GM18907 (cell line): ENCODE measurements at regions not wholly inside any gene's neighbourhood (a gene's known extent, or its start where the extent isn't known, plus 50 kb on each side); places are given as distances from the start of the nearest gene placed in this dataset.

Experiments
- ATAC-seq: cut with Tn5 transposase; IDR thresholded peaks from one replicate; pipeline ENCODE4 v1.9.1; 2021; ENCODE audit warnings: mild to moderate bottlenecking, moderate library complexity; ENCODE audit not compliant: unreplicated experiment

- no peak for ATAC-seq
These were observed 202.6 kb upstream of the LEF1 start for GRCh38 chr4:108371282-108371681.

GRCh38 chr4:108370291-108371141 is 201.8 kb upstream of the LEF1 start:
- ATAC-seq: no peak

- ATAC-seq: no peak
These were observed 200.4 kb upstream of the LEF1 start for GRCh38 chr4:108369035-108369655.

- no peak for ATAC-seq
These were observed 199.0 kb upstream of the LEF1 start for GRCh38 chr4:108367751-108368150.

DNA sequence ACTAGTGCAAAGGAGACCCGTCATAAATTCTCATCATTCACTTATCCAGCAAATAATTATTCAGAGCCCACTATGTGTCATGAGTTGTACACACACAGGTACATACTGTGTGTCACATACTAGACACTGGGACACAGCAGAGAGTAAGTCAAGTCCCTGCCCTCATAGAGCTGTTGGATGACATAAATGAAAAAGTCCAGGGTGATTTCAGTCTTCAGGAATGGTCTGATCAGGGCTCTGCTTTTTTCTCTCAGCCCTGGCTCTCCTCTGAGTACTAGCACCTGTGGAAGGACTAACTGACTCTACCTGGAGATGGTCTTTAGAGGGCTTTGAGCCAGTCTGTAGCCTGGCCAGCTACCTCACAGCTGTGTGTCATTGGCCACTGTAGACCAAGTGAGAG is 198.0 kb upstream of the LEF1 start:
- ATAC-seq: no peak

GRCh38 chr4:108365551-108365950 is 196.8 kb upstream of the LEF1 start:
- no peak for ATAC-seq

DNA sequence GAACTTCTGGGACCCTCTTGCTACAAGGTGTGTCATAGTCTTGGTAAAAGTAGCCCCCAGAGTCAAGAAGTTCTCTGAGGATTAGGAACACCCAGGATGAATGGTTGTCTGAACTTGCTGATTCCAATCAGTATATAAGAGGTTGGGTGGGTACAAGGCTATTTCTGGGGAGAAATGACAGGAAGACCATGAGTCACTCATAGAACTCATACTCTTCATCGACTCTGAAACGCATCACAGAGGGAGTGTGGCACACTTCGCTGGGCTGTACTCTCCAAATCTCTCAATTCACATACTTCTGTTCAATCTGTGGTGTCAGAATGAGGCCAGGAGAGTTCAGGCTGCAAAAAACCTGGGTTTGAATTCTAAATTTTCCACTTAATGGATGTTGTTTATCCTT is 193.2 kb upstream of the LEF1 start:
- no peak for ATAC-seq

DNA sequence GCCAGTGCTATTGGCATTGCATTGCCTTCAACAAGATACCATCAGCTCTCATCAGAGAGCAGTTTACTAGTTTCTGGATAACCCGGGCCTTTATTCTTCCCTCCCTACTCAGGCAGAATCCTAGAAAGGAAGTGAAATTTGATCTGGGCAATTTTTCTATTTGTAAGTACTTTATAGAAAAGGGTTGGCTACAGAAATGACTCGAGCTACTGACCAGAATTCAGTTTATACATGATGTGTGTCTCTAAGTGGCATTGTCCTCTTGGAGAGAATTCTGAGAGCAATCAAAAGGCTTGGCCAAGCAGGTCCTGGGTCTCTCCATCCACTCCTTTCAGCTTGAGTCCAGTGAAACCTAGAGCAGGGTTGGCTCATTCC is 192.7 kb upstream of the LEF1 start:
- no peak for ATAC-seq

DNA sequence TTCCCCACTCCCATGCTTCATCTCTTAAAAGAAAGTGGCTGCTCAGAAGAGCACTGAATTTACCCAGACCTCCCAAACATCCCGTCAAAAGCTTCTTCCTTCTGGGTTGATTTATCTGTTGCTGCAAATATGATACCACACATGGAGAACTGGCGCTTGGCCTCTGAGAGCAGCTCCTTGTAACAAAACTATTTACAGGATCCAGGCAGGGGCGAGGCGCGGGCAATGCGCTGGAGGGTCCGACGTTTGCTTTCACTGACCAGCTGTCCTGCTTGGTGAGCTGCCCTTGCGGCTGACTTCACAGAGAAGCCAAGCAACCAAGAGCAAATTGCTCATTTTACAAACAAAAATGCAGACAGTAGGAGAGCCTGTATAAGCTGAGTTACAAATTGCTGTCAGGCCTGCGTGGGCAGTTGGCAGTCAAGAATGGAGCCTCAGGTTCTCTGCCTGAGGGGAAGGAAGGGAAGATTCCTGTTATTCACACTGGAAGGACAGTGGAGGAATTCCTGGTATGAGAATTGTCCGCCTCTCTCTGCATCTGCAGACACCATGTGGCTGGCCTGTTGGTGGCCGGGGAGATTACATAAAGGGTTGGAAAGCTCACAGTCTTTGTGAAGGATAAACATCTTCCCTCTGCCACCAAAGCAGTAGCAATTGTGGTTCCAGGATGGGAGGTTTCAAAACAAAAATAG is 192.2 kb upstream of the LEF1 start:
- ATAC-seq: no peak

DNA sequence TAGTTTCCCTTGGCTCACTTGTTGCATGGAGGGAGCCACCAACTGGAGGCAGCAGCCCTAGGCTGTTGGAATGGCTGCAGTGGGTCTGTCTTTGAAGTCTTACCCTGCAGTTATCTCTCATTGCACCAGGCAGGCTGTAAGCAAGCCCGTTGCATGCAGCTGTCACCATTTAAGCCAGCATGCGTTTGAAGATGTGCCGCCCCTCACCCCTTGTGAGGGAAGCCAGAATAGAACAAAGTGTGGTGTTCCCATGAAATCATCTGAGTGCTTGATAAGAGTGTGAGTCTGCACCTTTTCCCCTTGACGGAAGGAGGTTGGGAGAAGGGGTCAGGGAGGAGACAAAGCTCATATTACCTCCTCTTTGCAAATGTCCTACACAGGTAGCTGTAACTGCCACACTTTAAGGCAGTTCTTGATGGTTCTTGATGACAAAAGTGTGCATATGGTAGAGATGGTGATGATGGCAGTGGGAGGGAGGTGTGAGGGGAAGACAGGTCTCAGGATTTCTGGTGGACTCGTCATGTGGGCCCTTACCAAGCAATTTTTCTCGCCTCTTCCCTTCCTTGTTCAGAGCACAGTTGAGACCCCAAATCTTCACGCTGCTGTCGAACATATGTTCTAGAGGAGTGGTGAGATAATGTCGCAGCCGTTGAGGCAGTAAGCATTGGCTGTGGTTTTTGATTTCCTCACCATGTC is 191.4 kb upstream of the LEF1 start:
- ATAC-seq: no peak

- ATAC-seq: no peak
These were observed 190.6 kb upstream of the LEF1 start for GRCh38 chr4:108359130-108359985.

- ATAC-seq: no peak
These were observed 187.3 kb upstream of the LEF1 start for GRCh38 chr4:108355902-108356535.

DNA sequence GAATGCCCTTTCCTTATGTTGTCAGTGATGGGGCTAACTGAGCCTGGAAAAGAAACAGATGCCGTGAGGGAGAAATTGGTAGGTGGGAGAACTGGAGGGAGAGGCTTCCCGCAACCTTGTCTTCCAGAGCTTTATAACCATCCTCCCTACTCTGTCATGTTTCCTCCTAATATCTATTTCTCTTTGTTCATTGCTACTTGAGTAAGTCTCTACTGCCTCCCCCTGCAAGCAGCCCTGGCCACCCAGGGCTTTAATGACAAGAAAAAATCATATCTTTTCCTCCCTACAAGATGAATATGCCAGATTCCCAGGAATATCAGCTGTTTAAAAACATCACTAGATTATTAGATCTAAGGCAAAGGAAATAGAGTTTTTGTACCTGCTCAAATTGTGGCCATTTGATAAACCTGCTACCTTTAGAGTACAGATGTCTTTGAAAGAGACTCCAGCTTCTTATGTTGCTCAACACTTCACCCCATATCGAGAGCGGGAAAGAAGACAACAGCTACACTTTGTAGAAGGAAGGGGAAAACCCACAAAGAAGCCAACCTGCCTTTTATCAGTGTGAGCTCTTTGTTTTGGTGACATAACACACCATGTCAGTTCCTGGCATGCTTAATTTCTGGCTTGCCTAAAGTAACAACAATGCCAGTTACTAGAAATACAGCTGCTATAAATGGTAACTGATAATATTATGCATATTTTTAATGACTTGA is 186.6 kb upstream of the LEF1 start:
- ATAC-seq: no peak

DNA sequence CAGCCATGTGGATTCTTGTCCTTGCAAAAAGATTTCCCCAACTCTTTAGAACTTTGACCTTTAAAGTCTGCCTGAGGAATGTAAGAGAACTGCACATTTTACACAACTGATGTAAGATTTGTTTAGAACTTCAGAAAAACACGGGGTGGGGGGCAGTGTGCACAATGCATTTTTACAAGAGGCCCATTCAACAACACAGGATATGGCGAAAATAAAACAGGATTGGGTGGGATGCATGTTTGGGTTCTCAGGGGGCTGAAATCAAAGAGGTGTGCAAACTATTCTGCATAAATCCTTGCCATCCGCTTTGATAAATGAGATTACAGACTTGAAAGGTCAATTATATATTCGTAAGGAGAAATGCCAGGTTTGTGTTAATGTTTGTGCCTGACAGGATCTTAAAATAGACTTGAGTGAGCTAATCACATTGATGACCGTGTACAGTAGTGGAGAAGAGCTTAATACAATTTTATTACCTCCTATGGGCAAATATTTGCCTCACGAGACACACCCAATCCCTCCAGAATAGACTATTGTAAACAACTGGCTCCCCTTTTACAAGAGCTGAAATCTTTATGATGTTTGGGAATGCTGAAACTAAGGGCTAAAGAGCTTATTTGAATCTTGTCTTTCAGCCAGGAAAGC is 184.1 kb upstream of the LEF1 start:
- ATAC-seq: no peak

DNA sequence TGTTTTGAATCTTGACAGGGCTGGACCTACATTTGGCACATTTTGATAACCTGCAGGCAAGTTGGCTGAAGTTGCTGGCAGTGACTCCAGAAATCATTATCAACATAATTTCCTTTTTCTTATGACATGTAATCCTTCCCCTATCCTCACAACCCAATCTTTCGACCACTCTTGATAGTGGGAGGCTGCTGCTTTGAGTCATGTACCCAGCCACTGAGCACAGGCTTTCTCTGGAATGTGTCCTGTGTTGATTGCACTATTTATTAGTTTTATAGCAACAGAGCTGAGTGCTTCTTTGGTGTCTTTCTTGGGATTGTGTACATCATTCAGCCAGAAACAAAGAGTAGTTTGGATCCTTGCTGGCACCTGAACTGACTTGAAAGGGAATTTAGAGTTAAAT is 183.1 kb upstream of the LEF1 start:
- no peak for ATAC-seq

DNA sequence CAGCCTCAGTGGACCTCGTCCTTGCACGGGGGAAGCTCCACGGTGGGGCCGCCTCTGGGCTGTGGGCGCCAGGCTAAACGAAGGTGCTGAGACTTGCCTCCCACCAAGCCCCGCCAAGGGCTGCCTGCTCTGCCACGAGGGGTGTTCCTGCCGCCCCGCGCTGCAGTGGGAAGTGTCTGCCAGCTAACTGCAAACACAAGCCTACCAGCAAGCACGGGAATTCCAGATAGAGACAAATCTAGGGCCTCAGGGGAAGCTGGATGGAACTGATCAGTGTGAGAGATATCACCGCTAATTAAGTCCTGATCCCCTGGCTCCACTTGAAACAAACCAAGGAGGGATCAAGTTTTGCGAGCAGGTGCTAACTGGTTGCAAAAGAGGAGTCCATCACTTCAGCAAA is 181.6 kb upstream of the LEF1 start:
- no peak for ATAC-seq

- no peak for ATAC-seq
These were observed 178.1 kb upstream of the LEF1 start for GRCh38 chr4:108346818-108347210.

DNA sequence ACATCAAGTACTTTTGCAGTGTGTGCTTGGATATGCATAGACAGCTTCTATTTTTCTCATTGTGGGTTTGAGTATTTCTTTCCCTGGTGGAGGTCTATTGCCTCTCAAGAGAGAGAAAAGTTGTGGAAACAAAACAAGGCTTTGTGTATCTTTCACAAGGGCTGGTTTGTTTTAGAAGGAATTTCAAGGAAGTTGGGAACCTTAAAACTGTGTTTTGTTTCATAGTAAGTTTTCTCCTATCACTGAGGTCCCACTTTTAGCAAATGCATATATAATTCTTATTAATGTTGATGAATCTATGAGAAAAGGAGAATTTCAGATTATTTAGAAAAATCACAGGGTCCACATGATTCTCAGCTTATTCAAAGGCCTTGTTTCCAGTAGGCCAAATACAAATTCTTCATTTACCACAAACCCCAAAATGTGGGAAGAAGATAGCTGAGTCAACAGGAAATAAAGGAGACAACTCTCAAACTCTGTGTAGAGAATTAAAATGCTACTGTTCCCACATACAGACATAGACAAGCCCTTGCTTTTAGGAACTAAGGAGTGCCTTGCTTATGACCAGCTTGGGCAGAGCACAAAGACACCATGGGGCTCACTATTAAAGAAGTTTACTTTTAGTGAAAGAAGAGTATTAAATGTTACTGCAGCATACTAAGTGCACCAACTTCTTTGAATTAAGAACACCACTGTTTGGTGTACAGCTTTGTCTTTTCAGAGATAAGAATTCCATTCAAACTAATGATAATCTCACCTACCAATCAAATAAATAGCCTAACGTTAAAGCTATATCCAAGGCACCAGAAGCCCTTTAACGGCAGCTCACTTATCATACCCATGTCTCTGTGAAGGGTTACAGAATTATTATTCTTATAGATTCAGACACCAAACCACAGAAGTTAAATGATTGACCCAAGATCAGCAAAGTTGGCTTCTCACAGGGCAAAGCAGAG is 177.4 kb upstream of the LEF1 start:
- no peak for ATAC-seq
